ENCODE measurements at regions not wholly inside any gene's neighbourhood (a gene's known extent, or its start where the extent isn't known, plus 50 kb on each side); places are given as distances from the start of the nearest gene placed in this dataset.

GRCh38 chr1:220441211-220441610 lies 86.7 kb upstream of the MARK1 start:
- no peak for TF ChIP-seq CTCF (IDR thresholded peaks at IDR 0.05; ENCODE audit: low read depth, low read length, poor library complexity, severe bottlenecking)
- TF ChIP-seq EZH2phosphoT487 (IDR thresholded peaks at IDR 0.05; ENCODE audit: borderline replicate concordance, low read length): no peak

Measured in DOHH2 (cell line).